GM19043 (cell line): ENCODE measurements at regions not wholly inside any gene's neighbourhood (a gene's known extent, or its start where the extent isn't known, plus 50 kb on each side); places are given as distances from the start of the nearest gene placed in this dataset.
"Not testable (repeated sequence)": the region's sequence is repeated elsewhere in the genome, so short reads cannot be mapped to it uniquely, and the experiment has no call there.

ENCODE experiments used
- ATAC-seq: cut with Tn5 transposase; IDR thresholded peaks from one replicate; pipeline ENCODE4 v1.9.1; 2021; ENCODE audit warnings: low read depth; ENCODE audit not compliant: unreplicated experiment

DNA sequence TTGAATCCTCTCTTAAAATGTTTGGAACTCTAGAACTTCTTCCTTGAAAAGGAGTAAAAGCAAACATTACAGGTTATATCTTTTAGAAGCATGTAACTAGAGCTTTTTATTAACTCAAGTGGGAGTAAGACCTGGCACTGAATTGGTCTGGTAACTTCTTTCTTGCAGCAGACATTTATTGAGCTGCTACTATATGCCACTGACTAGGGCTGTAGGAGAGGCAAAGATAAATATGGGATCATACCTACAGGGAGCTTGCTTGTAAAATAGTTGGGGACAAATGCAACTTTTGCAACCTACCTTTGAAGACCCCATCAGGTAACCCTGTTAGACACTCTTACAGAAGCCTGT lies 231.9 kb upstream of the TUT7 start:
- no peak for ATAC-seq

DNA sequence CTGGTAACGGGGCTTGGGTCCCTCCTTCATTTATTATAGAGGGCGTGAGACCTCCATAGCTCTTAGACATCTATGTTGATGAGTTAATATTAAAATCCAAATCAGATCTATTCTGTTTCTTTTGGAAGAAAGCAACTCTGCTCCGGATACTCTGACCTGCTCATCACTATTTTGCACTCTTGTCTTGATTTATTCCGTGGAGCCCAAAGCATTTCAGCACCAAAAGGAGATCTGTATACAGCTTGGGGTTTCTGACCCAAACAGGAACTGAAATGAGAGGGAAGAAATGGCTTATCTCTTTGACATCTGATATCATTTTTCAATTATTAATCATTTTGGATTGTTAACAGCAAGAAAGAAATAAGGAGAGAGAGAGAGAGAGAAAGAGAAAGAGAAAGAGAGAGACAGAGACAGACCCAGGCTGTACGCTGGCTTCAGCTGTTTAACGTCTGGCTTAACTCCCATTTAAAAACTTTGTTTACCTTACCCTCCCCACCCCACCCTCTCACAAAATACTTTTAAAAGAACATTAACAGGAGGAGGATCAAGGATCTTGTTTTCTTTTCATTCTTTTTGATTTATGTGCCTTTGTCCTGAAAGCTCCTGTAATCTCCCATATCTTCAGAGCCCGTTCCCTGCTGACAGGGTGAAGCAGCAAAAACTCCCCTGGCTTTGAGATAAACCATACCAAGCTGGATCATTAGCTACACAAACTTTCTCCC lies 231.4 kb upstream of the TUT7 start:
- no peak for ATAC-seq

DNA sequence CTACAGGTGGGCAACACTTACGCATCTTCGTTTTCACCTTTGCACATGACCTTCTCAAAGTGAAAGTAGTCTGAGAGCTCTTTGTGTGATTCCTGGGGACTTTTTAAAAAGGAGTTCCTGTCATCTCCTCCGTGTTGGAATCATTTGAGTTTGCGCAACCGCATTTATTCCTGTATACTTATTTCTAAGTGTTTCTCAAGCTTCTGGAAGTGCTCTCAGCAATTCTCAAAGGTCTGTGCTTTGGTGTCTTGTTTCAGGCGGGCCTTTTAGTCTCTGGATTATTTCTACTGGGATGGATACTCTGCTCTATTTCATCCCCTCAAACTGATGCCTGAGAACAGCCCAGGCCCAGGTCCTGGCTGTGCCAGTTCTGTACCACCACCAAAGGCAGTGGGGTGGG lies 226.5 kb upstream of the TUT7 start:
- ATAC-seq, result no peak

DNA sequence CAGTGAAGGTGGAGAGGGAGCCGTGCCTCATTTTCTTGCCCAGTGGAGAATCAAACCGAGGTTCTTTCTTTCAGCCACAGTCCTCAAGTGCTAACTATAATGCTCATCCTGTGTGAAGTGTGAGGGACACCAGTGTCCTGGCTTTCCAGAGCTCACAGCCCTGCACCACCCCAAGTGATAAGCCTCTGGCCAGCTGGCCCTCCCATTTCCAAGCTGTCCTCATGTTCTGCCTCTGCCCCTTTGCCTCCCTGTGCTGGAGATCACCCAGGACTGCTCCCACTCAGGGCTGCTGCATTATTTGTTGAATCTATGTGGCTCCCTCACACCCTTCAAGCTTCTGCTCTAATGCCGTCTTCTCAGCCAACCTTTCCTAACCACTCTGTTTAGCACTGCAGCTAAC lies 224.5 kb upstream of the TUT7 start:
- ATAC-seq, result no peak

DNA sequence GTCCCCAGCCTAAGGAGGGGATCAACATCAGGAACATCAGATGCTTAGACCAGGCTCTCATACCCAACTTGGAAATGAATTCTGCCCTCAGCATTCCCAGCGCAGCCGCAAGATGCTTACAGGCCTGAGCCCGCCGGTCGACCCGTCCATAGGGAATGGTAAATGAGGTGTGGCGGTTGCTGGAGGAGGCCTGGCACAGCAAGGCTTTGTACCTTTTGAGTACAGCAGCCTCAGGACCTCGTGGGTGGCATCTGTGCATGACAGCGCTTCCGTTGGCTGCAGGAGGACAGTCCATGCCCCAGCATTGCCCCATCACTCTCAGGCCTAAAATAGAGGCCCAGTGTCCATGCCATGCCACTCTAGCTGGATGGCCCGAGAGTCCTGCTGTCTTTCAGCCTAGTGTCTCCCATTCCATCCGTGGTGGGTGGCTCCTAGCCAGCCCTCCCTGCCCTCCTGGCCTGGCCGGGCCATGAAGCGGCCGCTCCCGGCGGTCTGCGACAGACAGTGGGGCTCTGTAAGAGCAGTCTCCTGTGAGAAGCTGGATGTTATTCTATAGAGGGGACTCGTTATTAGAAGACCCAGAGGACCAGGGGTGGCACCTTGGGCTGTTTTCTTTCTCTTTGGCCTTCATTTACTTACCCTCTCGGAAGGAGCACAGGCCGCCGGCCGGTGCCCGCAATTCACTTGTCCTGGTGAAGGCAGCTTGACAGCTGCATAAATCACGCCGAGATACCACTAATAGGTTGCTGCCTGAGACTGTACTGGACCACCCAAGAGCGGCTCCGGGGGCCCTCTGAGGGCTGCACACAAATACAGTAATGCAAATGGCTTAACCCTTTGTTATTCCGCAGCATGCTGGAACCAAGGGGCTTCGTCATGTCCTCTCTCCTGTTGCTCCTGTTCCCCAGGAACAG lies 223.5 kb upstream of the TUT7 start:
- ATAC-seq, result no peak

GRCh38 chr9:86575825-86576525 lies 221.8 kb upstream of the TUT7 start:
- no peak for ATAC-seq

GRCh38 chr9:86575137-86575536 lies 220.9 kb upstream of the TUT7 start:
- ATAC-seq, result no peak

GRCh38 chr9:86573886-86574285 lies 219.7 kb upstream of the TUT7 start:
- no peak for ATAC-seq

- no peak for ATAC-seq
Observed at GRCh38 chr9:86572904-86573303, 218.7 kb upstream of the TUT7 start.

DNA sequence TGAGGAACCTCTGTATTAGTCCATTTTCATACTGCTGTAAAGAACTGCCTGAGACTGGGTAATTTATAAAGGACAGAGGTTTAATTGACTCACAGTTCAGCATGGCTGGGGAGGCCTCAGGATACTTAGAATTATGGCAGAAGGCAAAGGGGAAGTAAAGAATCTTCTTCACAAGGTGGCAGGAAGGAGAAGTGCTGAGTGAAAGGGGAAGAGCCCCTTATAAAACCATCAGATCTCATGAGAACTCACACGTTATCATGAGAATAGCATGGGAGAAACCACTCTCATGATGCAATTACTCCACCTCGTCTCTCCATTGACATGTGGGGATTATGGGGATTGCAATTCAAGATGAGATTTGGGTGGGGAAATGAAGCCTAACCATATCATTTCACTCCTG lies 211.4 kb upstream of the TUT7 start:
- ATAC-seq, result not testable (repeated sequence)

DNA sequence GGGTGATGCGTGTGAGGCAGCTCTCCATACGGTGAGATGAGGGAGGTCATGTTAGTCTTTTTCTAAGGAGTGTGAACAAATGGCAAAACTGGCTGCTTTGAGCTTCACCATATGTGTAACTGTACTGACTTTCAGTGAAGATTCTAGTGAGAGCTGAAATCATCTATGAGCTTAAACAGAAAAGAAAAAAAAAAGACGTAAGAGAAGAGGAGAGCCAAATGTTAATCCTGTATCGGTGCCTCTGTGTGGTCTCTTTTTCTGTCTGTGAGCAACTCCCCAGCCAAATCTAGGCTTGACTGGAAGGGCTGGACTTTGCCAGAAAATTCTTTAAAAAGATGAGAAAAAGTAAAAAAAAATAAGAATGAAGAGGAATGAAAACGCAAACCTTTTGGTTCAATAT lies 209.7 kb upstream of the TUT7 start:
- no peak for ATAC-seq

DNA sequence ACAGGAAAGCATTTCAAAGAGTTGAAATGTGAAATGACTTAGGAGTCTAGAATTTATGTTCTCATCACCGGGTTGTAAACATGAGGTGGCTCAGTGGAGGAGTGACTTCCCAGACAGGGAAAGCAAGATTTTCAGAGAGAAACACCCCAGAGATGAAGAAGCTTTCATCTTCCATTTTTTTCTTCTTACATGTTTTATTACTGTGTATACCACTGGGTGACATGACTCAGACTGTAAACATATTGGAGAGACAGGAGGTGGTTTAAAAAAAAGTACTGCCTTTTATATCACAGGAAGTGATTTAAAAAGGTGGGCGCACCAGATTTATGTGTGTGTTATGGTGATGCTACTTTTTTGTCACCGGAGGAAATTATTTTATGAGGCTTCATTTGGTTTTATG lies 209.1 kb upstream of the TUT7 start:
- no peak for ATAC-seq

DNA sequence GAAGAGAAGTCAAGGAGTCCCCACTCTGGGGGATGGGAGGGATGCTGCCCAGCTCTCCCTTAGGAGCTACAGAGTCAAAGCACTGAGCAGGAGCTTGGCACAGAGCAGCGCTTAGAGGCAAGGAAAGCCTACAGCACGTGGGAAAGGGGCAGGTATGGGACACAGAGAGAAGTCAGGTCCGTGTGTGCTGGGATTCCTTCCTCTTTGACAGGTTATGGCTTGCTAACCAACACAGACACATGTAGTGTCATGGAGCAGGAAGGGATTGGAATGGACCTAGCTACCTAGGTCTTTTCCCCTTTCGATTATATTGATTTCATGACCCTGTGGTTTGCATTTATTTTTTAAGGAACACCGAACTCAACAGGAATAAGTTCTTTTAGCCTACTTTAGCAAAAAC lies 208.5 kb upstream of the TUT7 start:
- ATAC-seq, result no peak

DNA sequence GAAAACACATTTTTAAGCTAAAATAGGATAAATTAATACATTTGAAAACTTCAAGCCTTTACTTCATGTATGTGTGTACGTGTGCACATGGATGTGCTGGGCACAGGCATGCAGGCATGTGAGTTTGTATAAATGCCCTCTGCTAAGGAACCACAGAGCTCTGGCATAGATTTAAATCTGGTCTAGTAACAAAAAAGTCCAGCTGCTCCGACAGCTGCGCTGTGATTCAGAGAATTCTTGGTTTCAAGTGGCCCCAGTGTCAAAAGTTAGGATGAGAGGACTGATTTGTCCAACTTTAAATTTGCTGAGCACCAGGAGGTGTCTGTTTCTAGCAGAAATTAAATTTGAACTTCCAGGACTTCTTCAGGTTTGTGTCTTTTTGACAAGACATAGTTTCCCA lies 203.7 kb upstream of the TUT7 start:
- ATAC-seq, result no peak

- ATAC-seq, result no peak
Observed at GRCh38 chr9:86557063-86557766, 203.0 kb upstream of the TUT7 start.

GRCh38 chr9:86555661-86556060 lies 201.5 kb upstream of the TUT7 start:
- ATAC-seq, result no peak

DNA sequence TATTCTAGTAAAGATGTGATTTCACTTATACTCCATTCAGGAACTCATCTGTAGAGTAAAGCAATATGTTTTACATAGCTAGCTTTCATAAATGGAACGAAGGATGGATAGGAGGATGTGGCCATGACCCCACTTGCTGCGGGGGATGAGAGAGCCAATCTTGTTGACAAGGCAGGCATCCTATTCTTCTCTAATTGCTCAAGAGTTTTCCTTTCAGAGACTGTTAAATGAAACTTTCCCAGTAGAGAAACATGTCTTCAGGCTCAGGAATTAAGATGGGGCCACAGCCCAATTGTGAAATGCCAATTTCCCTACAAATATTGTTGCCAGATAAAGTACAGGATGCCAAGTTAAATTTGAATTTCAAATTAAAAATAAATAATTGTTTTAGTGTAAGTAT lies 196.2 kb upstream of the TUT7 start:
- ATAC-seq, result no peak

DNA sequence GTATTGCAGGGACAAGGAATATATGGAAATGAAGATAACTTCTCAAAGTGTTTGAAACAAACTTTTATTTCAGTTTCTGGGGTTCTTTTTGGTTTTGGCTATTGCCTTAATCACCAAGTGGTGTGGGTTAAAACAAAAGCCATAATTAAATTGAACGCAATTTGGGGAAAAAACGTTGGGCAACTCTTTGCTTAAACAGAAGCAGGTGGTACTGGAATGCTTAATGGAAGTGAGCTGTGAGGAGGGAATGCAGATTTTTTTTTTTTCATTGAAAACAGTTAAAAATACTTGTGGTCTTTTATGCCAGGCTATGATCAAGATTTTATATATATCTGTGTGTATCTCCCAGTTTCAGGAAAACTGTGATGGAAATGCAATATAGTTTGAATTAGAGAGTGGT lies 195.7 kb upstream of the TUT7 start:
- no peak for ATAC-seq

DNA sequence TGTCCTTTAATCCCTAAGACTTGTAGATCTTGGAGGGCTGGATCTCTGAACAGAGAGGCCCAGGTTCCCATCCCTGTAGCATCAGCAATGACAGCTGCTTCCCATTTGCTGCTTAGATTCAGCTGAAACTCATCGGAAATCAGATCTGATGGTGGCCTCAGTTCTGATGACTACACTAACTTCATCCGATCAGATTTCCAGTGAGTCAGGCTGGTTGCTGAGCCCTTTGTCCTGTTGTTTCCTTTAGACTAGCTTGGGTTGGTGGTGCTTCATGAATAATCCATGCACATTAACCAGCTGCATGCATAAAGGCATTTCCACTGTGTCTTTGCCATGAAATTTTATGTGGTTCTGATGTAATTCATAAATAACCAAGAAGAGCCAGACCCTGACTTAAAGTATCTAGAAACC lies 195.2 kb upstream of the TUT7 start:
- ATAC-seq, result no peak

DNA sequence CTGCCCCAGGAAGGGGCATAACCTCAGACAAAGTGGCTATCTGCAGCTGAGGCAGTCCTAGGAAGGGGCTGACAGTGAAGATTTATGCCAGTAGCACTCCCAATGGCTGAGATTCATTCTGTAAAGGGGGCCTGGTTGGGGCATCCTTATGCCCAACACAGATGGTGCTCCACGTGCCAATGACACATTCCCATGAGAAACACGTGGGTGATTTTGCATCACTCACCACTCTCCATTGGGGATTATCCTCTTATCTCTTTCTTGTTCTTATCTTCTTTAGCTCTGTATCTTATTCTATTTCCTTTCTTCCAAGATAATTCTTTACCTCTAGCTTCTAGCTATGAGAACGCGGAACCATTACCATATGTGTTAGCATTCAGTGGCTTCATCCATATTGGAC lies 194.0 kb upstream of the TUT7 start:
- ATAC-seq, result no peak

DNA sequence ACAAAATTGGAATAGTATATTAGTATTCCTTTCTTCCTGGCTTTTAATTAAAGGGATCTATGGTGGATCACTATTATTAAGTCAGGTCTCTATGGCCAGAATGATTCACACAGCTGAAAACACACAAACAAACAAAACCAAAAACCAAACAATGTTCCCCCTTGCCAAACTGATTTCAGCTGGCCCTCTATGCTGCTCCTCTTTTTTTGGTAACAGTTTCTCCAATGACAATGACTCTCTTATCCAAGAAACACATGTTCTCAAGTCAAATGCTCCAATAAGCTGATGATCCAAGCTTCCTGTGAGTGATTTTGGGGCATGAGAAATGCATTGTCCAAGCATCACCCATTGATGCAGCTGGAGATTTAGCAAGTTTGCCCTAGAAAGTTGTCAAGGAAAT lies 193.4 kb upstream of the TUT7 start:
- ATAC-seq, result no peak
